Spleen (tissue), 7 donors: ENCODE measurements at regions not wholly inside any gene's neighbourhood (a gene's known extent, or its start where the extent isn't known, plus 50 kb on each side); places are given as distances from the start of the nearest gene placed in this dataset.

ENCODE experiments used
- POLR2A ChIP-seq, 3 donors: fragments of 450-650 bp; IDR thresholded peaks; one replicate each; pipeline ENCODE4 v1.5.1; 2017; ENCODE audit warnings: antibody characterized with exemption in 3 of 3, mild to moderate bottlenecking in 1 of 3
- POLR2AphosphoS5 ChIP-seq, 3 donors: sonication (generic); formaldehyde crosslinking; IDR thresholded peaks; one replicate each; pipeline ENCODE4 v1.5.1; 2017; ENCODE audit warnings: antibody characterized with exemption in 3 of 3
- TF ChIP-seq, protein P1 (sequence below), 11 experiments: fragments of 200-600 bp in 7 of 11; fragments of 450-650 bp in 4 of 11; sonication (generic) in 4 of 11; IDR thresholded peaks in 8 of 11; conservative IDR thresholded peaks in 3 of 11; 1 replicate in 7 of 11; 2 replicates in 4 of 11; pipeline versions ENCODE4 v1.4.0 to v1.8.0; 2016 to 2021; ENCODE audit warnings: antibody characterized with exemption in 11 of 11, inconsistent platforms in 4 of 11, mild to moderate bottlenecking in 1 of 11
- donor health status: DM: no; HTN: no; CAD: no; lungs with moderate emphysema.
- donor health status: DM: no; HTN: no; CAD: no.
- donor health status: DM: no; HTN: no; CAD: no.

DNA sequence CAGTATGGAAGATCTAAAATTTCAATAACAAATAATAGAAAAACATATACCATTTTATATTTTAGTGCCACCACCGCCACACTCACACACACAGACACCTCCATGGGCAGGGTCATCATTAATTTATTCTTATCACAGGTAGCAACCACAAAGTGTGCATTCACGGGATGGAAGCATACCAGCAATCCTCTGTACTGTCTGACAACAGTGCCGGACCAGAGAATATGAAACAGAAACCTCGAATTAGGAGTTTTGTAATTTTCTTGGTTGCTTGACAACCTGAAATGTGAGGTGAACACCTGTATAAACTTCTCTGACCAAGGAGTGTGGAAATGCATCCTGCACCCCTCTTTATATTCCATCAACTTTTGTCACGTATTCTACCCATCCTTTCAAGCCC is 213.9 kb upstream of the KCNIP4 start:
- TF ChIP-seq POLR2A (IDR thresholded peaks at IDR 0.05) (no peak), POLR2AphosphoS5 (IDR thresholded peaks at IDR 0.05) (no peak)
- TF ChIP-seq, protein P1, sequence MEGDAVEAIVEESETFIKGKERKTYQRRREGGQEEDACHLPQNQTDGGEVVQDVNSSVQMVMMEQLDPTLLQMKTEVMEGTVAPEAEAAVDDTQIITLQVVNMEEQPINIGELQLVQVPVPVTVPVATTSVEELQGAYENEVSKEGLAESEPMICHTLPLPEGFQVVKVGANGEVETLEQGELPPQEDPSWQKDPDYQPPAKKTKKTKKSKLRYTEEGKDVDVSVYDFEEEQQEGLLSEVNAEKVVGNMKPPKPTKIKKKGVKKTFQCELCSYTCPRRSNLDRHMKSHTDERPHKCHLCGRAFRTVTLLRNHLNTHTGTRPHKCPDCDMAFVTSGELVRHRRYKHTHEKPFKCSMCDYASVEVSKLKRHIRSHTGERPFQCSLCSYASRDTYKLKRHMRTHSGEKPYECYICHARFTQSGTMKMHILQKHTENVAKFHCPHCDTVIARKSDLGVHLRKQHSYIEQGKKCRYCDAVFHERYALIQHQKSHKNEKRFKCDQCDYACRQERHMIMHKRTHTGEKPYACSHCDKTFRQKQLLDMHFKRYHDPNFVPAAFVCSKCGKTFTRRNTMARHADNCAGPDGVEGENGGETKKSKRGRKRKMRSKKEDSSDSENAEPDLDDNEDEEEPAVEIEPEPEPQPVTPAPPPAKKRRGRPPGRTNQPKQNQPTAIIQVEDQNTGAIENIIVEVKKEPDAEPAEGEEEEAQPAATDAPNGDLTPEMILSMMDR (IDR thresholded peaks at IDR 0.05 in 8 of 11, conservative IDR thresholded peaks at IDR 0.05 in 3 of 11): no peak
